Breast epithelium (tissue), 4 donors: ENCODE measurements at regions not wholly inside any gene's neighbourhood (a gene's known extent, or its start where the extent isn't known, plus 50 kb on each side); places are given as distances from the start of the nearest gene placed in this dataset.

Experiments
- DNase-seq, 2 donors: peaks; one replicate each; pipeline ENCODE4 v3.0.0-alpha.2; 2019; ENCODE audit warnings: low spot score in 2 of 2
- H3K27ac ChIP-seq, 2 donors: fragments of 200-600 bp; sonication (generic) in 1 of 2; one replicate each; pipeline ENCODE4 v1.5.1; 2016 to 2019; ENCODE audit warnings: mild to moderate bottlenecking in 1 of 2
- H3K27me3 ChIP-seq, 2 donors: fragments of 200-600 bp; sonication (generic) in 1 of 2; one replicate each; pipeline versions ENCODE4 v1.5.1 to v1.6.0; 2017 to 2019; ENCODE audit warnings: control low read depth in 1 of 2, mild to moderate bottlenecking in 1 of 2
- H3K36me3 ChIP-seq: fragments of 200-600 bp; one replicate; pipeline ENCODE4 v1.5.1; 2019
- H3K4me1 ChIP-seq, 2 donors: fragments of 200-600 bp; sonication (generic); one replicate each; pipeline ENCODE4 v1.5.1; 2016 to 2019; ENCODE audit warnings: control low read depth in 1 of 2
- H3K4me3 ChIP-seq, 3 donors: fragments of 200-600 bp; sonication (generic); 1 replicate in 2 of 3; 2 replicates in 1 of 3; pipeline ENCODE4 v1.5.1; 2016 to 2019; ENCODE audit warnings: mild to moderate bottlenecking in 3 of 3, moderate library complexity in 2 of 3
- H3K9me3 ChIP-seq, 2 donors: fragments of 200-600 bp; sonication (generic) in 1 of 2; one replicate each; pipeline ENCODE4 v1.5.1; 2016 to 2019; ENCODE audit warnings: control low read depth in 1 of 2
- POLR2A ChIP-seq: fragments of 450-650 bp; IDR thresholded peaks from one replicate; pipeline ENCODE4 v1.6.1; 2016; ENCODE audit warnings: antibody characterized with exemption, mild to moderate bottlenecking, moderate library complexity
- POLR2AphosphoS5 ChIP-seq, 3 donors: sonication (generic); formaldehyde crosslinking; IDR thresholded peaks; one replicate each; pipeline ENCODE4 v1.6.1; 2017; ENCODE audit warnings: antibody characterized with exemption in 3 of 3
- intact Hi-C: fragments of 100-400 bp; cut with DNase I; formaldehyde crosslinking; loops from one replicate; pipeline ENCODE4 v1.15.1; 2023; ENCODE audit warnings: low total_unique reads
- TF ChIP-seq, protein P1 (sequence below), 3 donors: fragments of 450-650 bp; IDR thresholded peaks; one replicate each; pipeline ENCODE4 v1.5.1; 2016 to 2017; ENCODE audit warnings: antibody characterized with exemption in 3 of 3, mild to moderate bottlenecking in 3 of 3, moderate library complexity in 3 of 3

- DNase-seq, result no peak
- no peaks in the 10 kb centered on the region for H3K4me1 ChIP-seq
- no peaks in the 10 kb centered on the region for H3K27me3 ChIP-seq
- intact Hi-C loops, result loop anchor here (10.0 kb wide), 1 partner anchor 629 kb away; no protein-coding TSS in a partner anchor
- no peaks in the 10 kb centered on the region for H3K36me3 ChIP-seq
- no peaks in the 10 kb centered on the region for H3K9me3 ChIP-seq
- no peak overlapping the region for H3K4me3 ChIP-seq
- H3K27ac ChIP-seq, result no peak overlapping the region
- no peak for TF ChIP-seq POLR2AphosphoS5 (IDR thresholded peaks at IDR 0.05)
- no peak for TF ChIP-seq POLR2A
- TF ChIP-seq, protein P1, sequence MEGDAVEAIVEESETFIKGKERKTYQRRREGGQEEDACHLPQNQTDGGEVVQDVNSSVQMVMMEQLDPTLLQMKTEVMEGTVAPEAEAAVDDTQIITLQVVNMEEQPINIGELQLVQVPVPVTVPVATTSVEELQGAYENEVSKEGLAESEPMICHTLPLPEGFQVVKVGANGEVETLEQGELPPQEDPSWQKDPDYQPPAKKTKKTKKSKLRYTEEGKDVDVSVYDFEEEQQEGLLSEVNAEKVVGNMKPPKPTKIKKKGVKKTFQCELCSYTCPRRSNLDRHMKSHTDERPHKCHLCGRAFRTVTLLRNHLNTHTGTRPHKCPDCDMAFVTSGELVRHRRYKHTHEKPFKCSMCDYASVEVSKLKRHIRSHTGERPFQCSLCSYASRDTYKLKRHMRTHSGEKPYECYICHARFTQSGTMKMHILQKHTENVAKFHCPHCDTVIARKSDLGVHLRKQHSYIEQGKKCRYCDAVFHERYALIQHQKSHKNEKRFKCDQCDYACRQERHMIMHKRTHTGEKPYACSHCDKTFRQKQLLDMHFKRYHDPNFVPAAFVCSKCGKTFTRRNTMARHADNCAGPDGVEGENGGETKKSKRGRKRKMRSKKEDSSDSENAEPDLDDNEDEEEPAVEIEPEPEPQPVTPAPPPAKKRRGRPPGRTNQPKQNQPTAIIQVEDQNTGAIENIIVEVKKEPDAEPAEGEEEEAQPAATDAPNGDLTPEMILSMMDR (IDR thresholded peaks at IDR 0.05), result no peak
Observed at GRCh38 chr10:124173298-124173900, 80.0 kb upstream of the CHST15 start.

- H3K4me3 ChIP-seq, result no peak overlapping the region
- no peak for DNase-seq
- intact Hi-C loops, result loop anchor here (10.0 kb wide), 1 partner anchor 628 kb away; no protein-coding TSS in a partner anchor
- H3K4me1 ChIP-seq, result no peaks in the 10 kb centered on the region
- no peak overlapping the region for H3K27ac ChIP-seq
- H3K9me3 ChIP-seq, result no peaks in the 10 kb centered on the region
- H3K27me3 ChIP-seq, result no peaks in the 10 kb centered on the region
- H3K36me3 ChIP-seq, result no peaks in the 10 kb centered on the region
- TF ChIP-seq POLR2A (no peak), POLR2AphosphoS5 (IDR thresholded peaks at IDR 0.05) (no peak)
- TF ChIP-seq, protein P1 (IDR thresholded peaks at IDR 0.05), result no peak
Observed at GRCh38 chr10:124172181-124172916, 79.0 kb upstream of the CHST15 start.

DNA sequence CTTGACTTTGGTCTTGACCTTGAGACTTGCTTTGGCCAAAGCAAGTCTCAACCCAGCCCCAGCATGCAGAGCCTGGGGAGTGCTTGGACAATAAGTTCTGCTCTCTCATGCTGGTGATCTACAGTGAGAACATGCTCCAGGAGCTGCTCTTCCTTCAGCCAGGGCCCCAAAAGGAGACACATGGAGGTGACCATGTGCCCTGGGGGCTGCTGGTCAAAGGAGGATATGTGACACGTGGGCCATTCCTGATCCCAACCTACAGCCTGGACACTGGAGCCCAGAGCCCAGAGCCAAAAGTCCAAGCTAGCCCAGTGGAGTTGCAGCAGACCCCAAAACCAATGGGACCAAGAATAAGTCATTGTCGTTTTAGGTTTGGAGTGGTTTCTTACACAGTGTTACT is 78.2 kb upstream of the CHST15 start:
- Histone ChIP-seq H3K4me3 (no peak overlapping the region), H3K27ac (no peak overlapping the region), H3K4me1 (no peaks in the 10 kb centered on the region), H3K27me3 (no peaks in the 10 kb centered on the region), H3K9me3 (no peaks in the 10 kb centered on the region), H3K36me3 (no peaks in the 10 kb centered on the region)
- intact Hi-C loops, result loop anchor here (10.0 kb wide), 1 partner anchor 627 kb away; no protein-coding TSS in a partner anchor
- no peak for DNase-seq
- no peak for TF ChIP-seq POLR2A
- no peak for TF ChIP-seq POLR2AphosphoS5 (IDR thresholded peaks at IDR 0.05)
- TF ChIP-seq, protein P1 (IDR thresholded peaks at IDR 0.05), result no peak

- Histone ChIP-seq H3K27me3 (no peaks in the 10 kb centered on the region), H3K4me1 (no peaks in the 10 kb centered on the region), H3K4me3 (no peak overlapping the region), H3K27ac (no peak overlapping the region), H3K36me3 (no peaks in the 10 kb centered on the region), H3K9me3 (no peaks in the 10 kb centered on the region)
- TF ChIP-seq, protein P1 (IDR thresholded peaks at IDR 0.05), result no peak
- no peak for TF ChIP-seq POLR2AphosphoS5 (IDR thresholded peaks at IDR 0.05)
- no peak for TF ChIP-seq POLR2A
- intact Hi-C loops, result loop anchor here (10.0 kb wide), 1 partner anchor 626 kb away; no protein-coding TSS in a partner anchor
- DNase-seq, result no peak
Observed at GRCh38 chr10:124170631-124171030, 77.2 kb upstream of the CHST15 start.
